ENCODE measurements at regions not wholly inside any gene's neighbourhood (a gene's known extent, or its start where the extent isn't known, plus 50 kb on each side); places are given as distances from the start of the nearest gene placed in this dataset.
A peak's percentile ranks its signal among the peaks of the same experiment; 100 is the strongest.
"Not testable (repeated sequence)": the region's sequence is repeated elsewhere in the genome, so short reads cannot be mapped to it uniquely, and the experiment has no call there.

DNA sequence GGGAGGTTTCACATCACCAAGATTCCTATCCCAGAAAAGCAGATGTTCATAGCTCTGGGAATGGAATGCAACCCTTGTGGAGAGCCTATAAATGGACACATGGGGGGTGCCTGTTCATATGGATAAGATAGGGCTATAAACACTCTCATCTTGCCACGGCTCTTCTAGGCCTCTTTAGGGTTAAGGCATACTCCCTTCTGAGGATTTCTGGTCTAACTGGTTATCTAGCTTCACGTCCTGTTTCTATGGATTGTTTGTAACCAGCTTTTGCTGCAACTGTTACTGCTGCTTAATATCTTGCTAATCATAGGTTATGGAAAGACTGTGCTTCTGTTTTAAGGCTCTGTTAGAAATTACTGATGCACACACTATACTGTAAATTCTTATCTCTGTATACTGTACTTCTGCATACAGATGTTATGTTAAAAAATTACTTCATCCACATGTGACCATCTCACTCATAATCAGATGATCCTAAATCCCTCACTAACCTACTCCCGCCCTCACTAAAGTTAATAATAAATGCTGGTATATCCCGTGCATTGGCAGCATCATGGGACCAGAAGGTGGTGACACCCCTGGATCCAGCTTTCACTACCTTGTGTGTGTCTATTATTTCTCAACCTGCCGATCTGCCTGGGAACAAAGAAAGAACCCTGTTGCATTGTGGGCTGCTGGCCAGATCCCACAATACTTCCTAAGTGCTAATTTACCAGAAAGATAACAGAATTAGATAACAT lies 68.7 kb downstream of the PRKAB2 start:
- DNase-seq (ENCODE audit: low spot score) = not testable (repeated sequence)

DNA sequence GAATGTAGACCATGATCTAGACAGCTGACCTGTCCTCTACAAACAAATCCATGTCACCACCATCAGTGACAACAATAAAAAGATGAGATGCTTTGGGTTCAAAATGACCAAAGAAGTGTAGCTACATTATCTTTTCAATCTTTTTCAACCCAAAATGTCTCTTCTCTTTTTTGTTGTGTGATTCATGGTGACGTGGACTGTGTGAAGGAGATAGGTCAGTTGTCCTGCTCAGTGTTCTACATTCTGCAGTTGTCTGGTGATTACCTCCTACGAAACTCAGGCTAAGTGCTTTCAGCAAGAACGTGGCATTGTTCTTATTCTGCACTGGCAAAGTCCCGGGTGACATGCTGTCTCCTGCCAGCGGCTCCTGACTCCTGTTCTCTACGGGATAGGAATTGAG lies 73.1 kb downstream of the PRKAB2 start:
- DNase-seq (ENCODE audit: low spot score) = no peak

GRCh38 chr1:147098338-147098973 lies 73.8 kb downstream of the PRKAB2 start:
- DNase-seq (ENCODE audit: low spot score) = peak; percentile 37

DNA sequence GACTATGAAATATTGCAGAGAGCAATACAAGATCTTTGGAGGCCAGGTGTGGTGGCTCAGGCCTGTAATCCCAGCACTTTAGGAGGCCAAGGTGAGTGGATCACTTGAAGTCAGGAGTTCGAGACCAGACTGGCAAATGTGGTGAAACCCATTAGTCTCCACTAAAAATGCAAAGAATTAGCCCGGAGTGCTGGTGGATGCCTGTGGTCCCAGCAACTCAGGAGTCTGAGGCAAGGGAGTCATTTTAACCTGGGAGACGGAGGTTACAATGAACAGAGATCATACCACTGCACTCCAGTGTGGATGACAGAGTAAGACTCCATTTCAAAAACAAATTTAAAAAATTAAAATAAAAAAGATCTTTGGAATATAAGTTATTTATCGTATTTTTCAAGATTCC lies 76.6 kb downstream of the PRKAB2 start:
- DNase-seq (ENCODE audit: low spot score) = no peak

DNA sequence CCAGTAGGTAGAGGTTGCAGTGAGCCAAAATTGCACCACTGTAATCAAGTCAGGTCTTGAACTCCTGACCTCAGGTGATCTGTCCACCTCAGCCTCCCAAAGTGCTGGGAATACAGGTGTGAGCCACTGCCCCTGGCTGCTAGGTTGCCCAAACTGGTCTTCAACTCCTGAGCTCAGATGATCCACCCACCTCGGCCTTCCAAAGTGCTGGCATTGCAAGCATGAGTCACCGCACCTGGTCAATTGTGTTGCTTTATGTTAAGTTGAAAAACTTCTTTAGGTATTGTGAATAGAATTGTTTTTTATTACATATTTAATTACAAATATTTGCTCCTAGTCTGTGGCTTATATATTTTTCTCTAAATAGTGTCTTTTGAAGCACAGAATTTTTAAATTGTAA lies 80.5 kb downstream of the PRKAB2 start:
- DNase-seq (ENCODE audit: low spot score) = no peak

- no peak for DNase-seq (ENCODE audit: low spot score)
These were observed 82.8 kb downstream of the PRKAB2 start for GRCh38 chr1:147089457-147089856.

- DNase-seq (ENCODE audit: low spot score) = no peak
These were observed 86.1 kb downstream of the PRKAB2 start for GRCh38 chr1:147086129-147086528.

DNA sequence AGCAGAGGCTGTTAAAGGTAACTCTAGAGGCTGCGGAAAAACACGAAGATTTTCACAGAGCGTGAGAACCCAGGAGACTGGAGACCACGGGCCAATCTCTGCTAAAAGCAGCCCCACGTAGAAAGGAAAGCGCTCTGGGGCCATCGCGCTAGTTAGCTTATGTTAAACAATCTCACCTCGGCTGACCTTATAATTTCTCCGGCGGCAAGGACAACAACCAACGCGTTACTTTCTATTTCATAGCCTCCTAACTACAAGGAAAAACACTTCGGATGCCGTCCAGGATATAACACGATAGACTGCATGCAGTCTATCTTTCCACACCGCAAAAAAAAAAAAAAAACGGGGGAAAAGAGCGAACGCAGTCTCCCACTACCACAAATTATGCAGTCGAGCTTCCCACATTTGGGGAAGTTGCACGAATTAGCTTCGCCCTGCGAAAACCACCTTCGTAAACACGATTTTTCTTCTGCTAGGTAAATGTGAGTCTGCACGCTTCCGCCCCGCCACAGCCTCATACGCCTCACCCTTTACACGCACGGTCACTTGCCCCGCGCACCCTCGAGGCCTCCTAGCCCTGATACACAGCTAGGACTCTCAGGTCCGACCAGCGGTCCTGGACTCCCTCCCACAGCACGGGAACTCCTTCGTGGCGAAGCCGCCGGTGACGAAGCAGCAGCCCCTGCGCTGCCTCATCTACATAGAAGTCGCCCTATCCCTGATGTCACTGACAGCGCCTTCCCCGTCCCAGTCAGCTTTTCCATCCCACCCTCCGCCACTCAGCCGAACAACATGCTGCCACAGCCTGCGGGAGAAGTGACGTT lies 87.8 kb downstream of the PRKAB2 start:
- DNase-seq (ENCODE audit: low spot score) = peak; percentile 90

DNA sequence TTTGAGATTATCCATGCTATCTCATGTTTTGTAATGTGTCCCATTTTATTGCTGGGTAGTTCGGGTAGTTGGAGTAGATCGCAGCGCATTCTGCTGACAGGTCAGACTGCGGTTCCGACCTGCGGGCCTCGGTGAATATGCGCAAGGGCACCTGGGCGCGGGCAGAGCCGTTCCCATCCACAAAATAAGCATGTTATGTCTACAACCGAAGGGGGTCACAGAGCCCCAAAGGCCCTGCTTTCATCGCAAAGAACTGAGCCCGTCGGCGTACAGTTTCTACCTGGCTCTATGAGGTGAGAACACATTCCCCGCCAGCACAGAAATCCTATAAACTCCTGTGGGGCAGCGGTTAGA lies 88.4 kb downstream of the PRKAB2 start:
- DNase-seq (ENCODE audit: low spot score) = no peak

GRCh38 chr1:147080671-147081394 lies 91.4 kb downstream of the PRKAB2 start:
- DNase-seq (ENCODE audit: low spot score) = peak; percentile 48

GRCh38 chr1:147080006-147080661 lies 92.1 kb downstream of the PRKAB2 start:
- peak; percentile 25 for DNase-seq (ENCODE audit: low spot score)

DNA sequence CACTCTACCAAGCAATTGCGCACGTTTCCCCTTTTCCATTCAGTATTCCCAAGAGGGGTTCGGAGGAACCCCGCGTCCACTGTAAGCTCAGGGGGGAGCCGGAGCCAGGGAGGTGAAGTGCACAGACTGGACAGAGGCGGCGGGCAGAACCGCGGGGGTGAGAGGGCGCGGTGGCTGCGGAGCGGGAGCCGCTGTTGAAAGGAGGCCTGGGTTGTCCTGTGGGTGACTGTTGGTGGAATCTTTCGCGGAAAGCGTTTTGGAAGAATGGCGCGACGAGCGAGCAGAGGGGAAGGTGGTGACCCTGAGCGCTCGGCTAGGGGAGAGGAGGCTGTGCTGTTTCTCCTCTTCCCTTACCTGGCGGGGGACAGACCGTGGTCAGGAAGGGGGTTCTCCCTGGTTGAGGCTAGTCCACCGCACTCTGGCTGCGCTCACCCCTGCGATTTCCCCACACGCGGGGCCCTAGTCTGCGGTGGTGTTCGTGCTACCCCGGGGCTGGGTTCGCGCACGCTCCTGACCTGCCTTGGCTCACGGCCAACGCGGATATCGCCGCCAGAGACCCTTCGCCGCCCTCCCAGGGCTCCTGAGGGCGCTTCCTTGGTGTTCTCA lies 92.8 kb downstream of the PRKAB2 start:
- DNase-seq (ENCODE audit: low spot score) = no peak

- no peak for DNase-seq (ENCODE audit: low spot score)
These were observed 93.5 kb downstream of the PRKAB2 start for GRCh38 chr1:147078606-147079399.

DNA sequence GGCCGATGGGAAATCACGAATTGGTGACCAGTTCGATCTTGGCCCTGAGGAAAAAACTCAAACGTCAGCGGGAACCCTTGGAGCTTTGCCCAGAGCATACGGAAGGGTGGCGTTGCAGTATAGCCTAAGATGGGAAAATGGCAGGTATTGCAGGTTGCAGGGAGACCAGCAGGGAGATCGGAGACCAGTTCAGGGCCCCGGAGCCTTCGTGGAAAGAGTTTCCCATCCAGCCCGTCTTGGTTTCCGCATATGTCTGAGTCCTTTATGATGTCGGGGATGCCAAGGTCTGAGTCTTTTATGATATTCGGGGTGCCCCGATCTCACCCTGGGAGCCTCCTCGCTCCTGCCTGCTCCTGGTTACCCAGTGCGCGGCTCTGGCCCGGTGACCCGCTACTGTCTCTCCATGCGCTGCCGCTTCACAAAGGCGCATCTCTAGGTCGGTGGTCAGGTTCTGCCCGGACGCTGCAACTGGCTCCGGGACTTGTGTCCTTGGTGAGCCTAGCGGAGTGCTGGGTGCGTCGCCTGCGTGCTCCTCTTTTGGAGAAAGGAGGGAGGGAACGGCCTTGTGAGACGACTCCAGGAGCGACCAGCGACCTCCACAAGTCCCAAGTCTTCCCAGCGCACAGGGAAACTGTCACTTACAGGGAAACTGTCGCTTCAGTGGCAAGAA lies 94.2 kb downstream of the PRKAB2 start:
- DNase-seq (ENCODE audit: low spot score) = no peak

DNA sequence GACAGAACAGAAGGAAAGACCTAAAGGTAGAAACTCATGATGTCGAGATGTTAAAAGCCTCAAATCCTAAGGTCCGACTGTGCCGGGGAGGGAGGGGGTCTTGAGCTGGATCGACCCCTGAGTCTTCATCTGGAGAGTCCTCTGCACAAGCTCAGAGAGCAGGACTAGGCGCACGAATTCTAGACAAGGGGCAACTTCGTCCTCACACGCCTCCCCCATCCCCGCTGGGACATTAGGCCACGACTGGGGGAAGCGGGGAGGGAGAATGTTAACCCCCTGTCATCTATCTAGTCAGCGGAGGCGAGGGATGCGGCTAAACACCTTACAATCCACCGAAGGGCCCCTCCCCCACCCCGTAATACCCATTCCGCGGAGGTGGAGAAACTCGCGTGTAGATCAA lies 94.7 kb downstream of the PRKAB2 start:
- no peak for DNase-seq (ENCODE audit: low spot score)

DNA sequence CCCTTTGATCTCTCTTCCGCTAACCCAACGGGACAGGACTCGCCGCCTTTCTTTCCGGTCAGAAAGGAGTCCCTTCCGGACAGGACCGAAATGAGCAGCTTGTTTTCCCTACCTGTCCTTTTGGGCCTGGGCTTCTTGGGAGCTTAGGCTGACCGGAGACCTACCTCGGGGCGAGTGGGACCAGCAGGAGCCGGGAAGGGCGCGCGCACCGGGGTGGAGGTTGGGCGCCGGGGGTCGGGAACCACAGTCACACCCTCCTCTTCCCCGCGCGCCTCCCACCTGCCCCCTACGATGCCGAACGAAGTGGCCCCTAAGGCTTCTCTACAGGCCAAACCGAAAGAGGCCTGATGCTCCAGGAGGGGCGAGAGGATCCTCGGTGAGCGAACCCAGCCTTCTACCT lies 95.2 kb downstream of the PRKAB2 start:
- no peak for DNase-seq (ENCODE audit: low spot score)

GRCh38 chr1:147076442-147076841 lies 95.8 kb downstream of the PRKAB2 start:
- DNase-seq (ENCODE audit: low spot score) = no peak

GRCh38 chr1:147072482-147073432 lies 99.5 kb downstream of the PRKAB2 start:
- peak; percentile 41 for DNase-seq (ENCODE audit: low spot score)

- DNase-seq (ENCODE audit: low spot score) = no peak
These were observed 101.1 kb downstream of the PRKAB2 start for GRCh38 chr1:147071142-147071541.

All from cerebellar cortex (tissue), 1 donor.